Stimulated activated CD8-positive, alpha-beta memory T cell treated with anti-CD3 and anti-CD28 coated beads, Interleukin-12 subunit alpha, Interleukin-12 subunit beta, amount 100 ng/mL, for 4 hours (primary cell): ENCODE measurements at regions not wholly inside any gene's neighbourhood (a gene's known extent, or its start where the extent isn't known, plus 50 kb on each side); places are given as distances from the start of the nearest gene placed in this dataset.
"Not testable (repeated sequence)": the region's sequence is repeated elsewhere in the genome, so short reads cannot be mapped to it uniquely, and the experiment has no call there.

Source experiments
- DNase-seq: peaks from one replicate; pipeline ENCODE4 v3.0.0-alpha.2; 2020; ENCODE audit warnings: low read depth

- no peak for DNase-seq
These were observed 547.0 kb downstream of the NSUN3 start for GRCh38 chr3:94609908-94610307.

- no peak for DNase-seq
These were observed 548.7 kb downstream of the NSUN3 start for GRCh38 chr3:94611596-94611995.

- DNase-seq = no peak
These were observed 549.8 kb downstream of the NSUN3 start for GRCh38 chr3:94612631-94613030.

GRCh38 chr3:94614192-94614591 lies 551.3 kb downstream of the NSUN3 start:
- no peak for DNase-seq

GRCh38 chr3:94615275-94616065 lies 552.6 kb downstream of the NSUN3 start:
- DNase-seq = no peak

GRCh38 chr3:94616833-94617232 lies 554.0 kb downstream of the NSUN3 start:
- DNase-seq = no peak

GRCh38 chr3:94617312-94617711 lies 554.5 kb downstream of the NSUN3 start:
- no peak for DNase-seq

GRCh38 chr3:94619643-94620042 lies 556.8 kb downstream of the NSUN3 start:
- DNase-seq = no peak

GRCh38 chr3:94626573-94626972 lies 563.7 kb downstream of the NSUN3 start:
- no peak for DNase-seq

GRCh38 chr3:94627689-94628088 lies 564.8 kb downstream of the NSUN3 start:
- DNase-seq = no peak

- no peak for DNase-seq
These were observed 580.5 kb downstream of the NSUN3 start for GRCh38 chr3:94643400-94643799.

GRCh38 chr3:94645790-94646189 lies 582.9 kb downstream of the NSUN3 start:
- DNase-seq = no peak

- DNase-seq = no peak
These were observed 584.3 kb downstream of the NSUN3 start for GRCh38 chr3:94647131-94647530.

GRCh38 chr3:94648270-94649180 lies 585.7 kb downstream of the NSUN3 start:
- DNase-seq = not testable (repeated sequence)

- no peak for DNase-seq
These were observed 591.2 kb downstream of the NSUN3 start for GRCh38 chr3:94654096-94654495.

- DNase-seq = no peak
These were observed 603.1 kb downstream of the NSUN3 start for GRCh38 chr3:94665922-94666321.

GRCh38 chr3:94671078-94671477 lies 608.2 kb downstream of the NSUN3 start:
- DNase-seq = no peak

- DNase-seq = no peak
These were observed 611.0 kb downstream of the NSUN3 start for GRCh38 chr3:94673876-94674275.

- no peak for DNase-seq
These were observed 623.3 kb downstream of the NSUN3 start for GRCh38 chr3:94686208-94686607.

GRCh38 chr3:94693997-94694640 lies 631.3 kb downstream of the NSUN3 start:
- no peak for DNase-seq

- DNase-seq = no peak
These were observed 632.0 kb downstream of the NSUN3 start for GRCh38 chr3:94694894-94695293.

GRCh38 chr3:94704467-94704866 lies 641.6 kb downstream of the NSUN3 start:
- no peak for DNase-seq
